ENCODE measurements at regions not wholly inside any gene's neighbourhood (a gene's known extent, or its start where the extent isn't known, plus 50 kb on each side); places are given as distances from the start of the nearest gene placed in this dataset.
A peak's percentile ranks its signal among the peaks of the same experiment; 100 is the strongest.

- TF ChIP-seq YY1 (IDR thresholded peaks at IDR 0.05; ENCODE audit: low read depth) (no peak), EP300 (IDR thresholded peaks at IDR 0.05; ENCODE audit: borderline replicate concordance) (no peak), TAF1 (IDR thresholded peaks at IDR 0.05; ENCODE audit: low read depth) (no peak), EGR1 (IDR thresholded peaks at IDR 0.05) (no peak), TEAD4 (IDR thresholded peaks at IDR 0.05) (no peak), CREB1 (IDR thresholded peaks at IDR 0.05; ENCODE audit: low read depth) (no peak), REST (IDR thresholded peaks at IDR 0.05; ENCODE audit: low read depth) (no peak), NFIC (IDR thresholded peaks at IDR 0.05) (no peak)
Measured at GRCh38 chr5:171654881-171655280, 130.7 kb upstream of the SMIM23 start.

- no peak for TF ChIP-seq CREB1 (IDR thresholded peaks at IDR 0.05; ENCODE audit: low read depth)
- TF ChIP-seq ZBTB7A (IDR thresholded peaks at IDR 0.05; ENCODE audit: low read depth): no peak
- no peak for TF ChIP-seq USF1 (IDR thresholded peaks at IDR 0.05)
- no peak for TF ChIP-seq MAX (IDR thresholded peaks at IDR 0.05)
- no peak for TF ChIP-seq TEAD4 (IDR thresholded peaks at IDR 0.05)
- TF ChIP-seq EP300 (IDR thresholded peaks at IDR 0.05; ENCODE audit: borderline replicate concordance): no peak
- no peak for TF ChIP-seq FOXM1 (IDR thresholded peaks at IDR 0.05; ENCODE audit: borderline replicate concordance, low read depth)
Measured at GRCh38 chr5:171657473-171657872, 128.1 kb upstream of the SMIM23 start.

GRCh38 chr5:171659896-171660295 lies 125.7 kb upstream of the SMIM23 start:
- no peak for TF ChIP-seq EP300 (IDR thresholded peaks at IDR 0.05; ENCODE audit: borderline replicate concordance)
- no peak for TF ChIP-seq YY1 (IDR thresholded peaks at IDR 0.05; ENCODE audit: low read depth)
- TF ChIP-seq CEBPB (IDR thresholded peaks at IDR 0.05): no peak
- no peak for TF ChIP-seq RAD21 (IDR thresholded peaks at IDR 0.05; ENCODE audit: low read depth)
- TF ChIP-seq FOXM1 (IDR thresholded peaks at IDR 0.05; ENCODE audit: borderline replicate concordance, low read depth): no peak
- no peak for TF ChIP-seq TCF12 (IDR thresholded peaks at IDR 0.05; ENCODE audit: low read depth)
- TF ChIP-seq MAX (IDR thresholded peaks at IDR 0.05): no peak
- TF ChIP-seq USF1 (IDR thresholded peaks at IDR 0.05): no peak
- TF ChIP-seq CREB1 (IDR thresholded peaks at IDR 0.05; ENCODE audit: low read depth): no peak
- no peak for TF ChIP-seq EGR1 (IDR thresholded peaks at IDR 0.05)

GRCh38 chr5:171660434-171660833 lies 125.2 kb upstream of the SMIM23 start:
- TF ChIP-seq ZBTB7A (IDR thresholded peaks at IDR 0.05; ENCODE audit: low read depth) (no peak), YY1 (IDR thresholded peaks at IDR 0.05; ENCODE audit: low read depth) (no peak)

- TF ChIP-seq NFIC (IDR thresholded peaks at IDR 0.05) (0 out of 2 replicates have a peak, but pooled peaks have one; percentile 31), TCF12 (IDR thresholded peaks at IDR 0.05; ENCODE audit: low read depth) (no peak), MAX (IDR thresholded peaks at IDR 0.05) (no peak), CEBPB (IDR thresholded peaks at IDR 0.05) (no peak), USF1 (IDR thresholded peaks at IDR 0.05) (no peak)
Measured at GRCh38 chr5:171661143-171661542, 124.5 kb upstream of the SMIM23 start.

- TF ChIP-seq EP300 (IDR thresholded peaks at IDR 0.05; ENCODE audit: borderline replicate concordance) (no peak), CEBPB (IDR thresholded peaks at IDR 0.05) (no peak), YY1 (IDR thresholded peaks at IDR 0.05; ENCODE audit: low read depth) (no peak), REST (IDR thresholded peaks at IDR 0.05; ENCODE audit: low read depth) (no peak), EGR1 (IDR thresholded peaks at IDR 0.05) (no peak), TEAD4 (IDR thresholded peaks at IDR 0.05) (no peak), ZBTB7A (IDR thresholded peaks at IDR 0.05; ENCODE audit: low read depth) (no peak), MAX (IDR thresholded peaks at IDR 0.05) (no peak), TAF1 (IDR thresholded peaks at IDR 0.05; ENCODE audit: low read depth) (no peak), RAD21 (IDR thresholded peaks at IDR 0.05; ENCODE audit: low read depth) (no peak), NFIC (IDR thresholded peaks at IDR 0.05) (no peak), CREB1 (IDR thresholded peaks at IDR 0.05; ENCODE audit: low read depth) (no peak), TCF12 (IDR thresholded peaks at IDR 0.05; ENCODE audit: low read depth) (no peak), USF1 (IDR thresholded peaks at IDR 0.05) (no peak), FOXM1 (IDR thresholded peaks at IDR 0.05; ENCODE audit: borderline replicate concordance, low read depth) (no peak)
Measured at GRCh38 chr5:171663311-171664085, 122.1 kb upstream of the SMIM23 start.
